RKO (cell line): ENCODE measurements at regions not wholly inside any gene's neighbourhood (a gene's known extent, or its start where the extent isn't known, plus 50 kb on each side); places are given as distances from the start of the nearest gene placed in this dataset.
"Not testable (repeated sequence)": the region's sequence is repeated elsewhere in the genome, so short reads cannot be mapped to it uniquely, and the experiment has no call there.

Source experiments
- DNase-seq: peaks from one replicate; pipeline ENCODE4 v3.0.0-alpha.2; 2016; ENCODE audit warnings: low spot score

DNA sequence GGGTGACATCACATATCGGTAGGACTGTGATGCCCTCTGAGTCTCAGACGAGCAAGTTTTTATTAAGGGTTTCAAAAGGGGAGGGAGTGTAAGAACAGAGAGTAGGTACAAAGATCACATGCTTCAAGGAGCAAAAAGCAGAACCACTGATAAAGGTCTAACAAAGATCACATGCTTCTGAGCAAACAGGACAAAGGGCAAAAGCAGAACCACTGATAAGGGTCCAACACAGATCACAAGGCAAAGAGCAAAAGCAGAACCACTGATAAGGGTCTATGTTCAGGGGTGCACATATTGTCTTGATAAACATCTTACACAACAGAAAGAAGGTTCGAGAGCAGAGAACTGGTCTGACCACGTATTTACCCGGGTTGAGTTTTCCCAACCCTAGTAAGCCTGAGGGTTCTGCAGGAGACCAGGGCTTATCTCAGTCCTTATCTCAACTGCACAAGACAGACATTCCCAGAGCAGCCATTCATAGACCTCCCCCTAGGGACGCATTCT is 604.2 kb upstream of the GYPC start:
- DNase-seq, result not testable (repeated sequence)

DNA sequence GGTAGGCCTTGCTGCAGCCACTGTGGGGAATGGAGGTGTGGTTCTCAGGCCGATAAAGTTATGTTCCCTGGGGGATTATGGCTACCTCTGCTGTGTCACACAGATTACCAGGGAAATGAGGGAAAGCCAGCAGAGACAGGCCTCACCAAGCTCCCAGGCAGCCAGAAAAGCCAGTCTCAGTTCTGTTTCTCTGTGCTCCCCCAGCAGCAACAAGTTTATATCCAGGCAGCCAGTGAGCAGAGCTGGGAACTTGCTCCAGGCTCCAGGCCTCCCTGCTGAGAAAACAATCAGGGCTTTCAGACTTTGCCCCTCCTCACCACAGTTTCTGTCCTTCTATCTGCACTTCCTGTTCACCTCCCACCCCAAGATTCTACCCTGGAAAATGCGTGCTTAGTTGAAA is 596.6 kb upstream of the GYPC start:
- no peak for DNase-seq

DNA sequence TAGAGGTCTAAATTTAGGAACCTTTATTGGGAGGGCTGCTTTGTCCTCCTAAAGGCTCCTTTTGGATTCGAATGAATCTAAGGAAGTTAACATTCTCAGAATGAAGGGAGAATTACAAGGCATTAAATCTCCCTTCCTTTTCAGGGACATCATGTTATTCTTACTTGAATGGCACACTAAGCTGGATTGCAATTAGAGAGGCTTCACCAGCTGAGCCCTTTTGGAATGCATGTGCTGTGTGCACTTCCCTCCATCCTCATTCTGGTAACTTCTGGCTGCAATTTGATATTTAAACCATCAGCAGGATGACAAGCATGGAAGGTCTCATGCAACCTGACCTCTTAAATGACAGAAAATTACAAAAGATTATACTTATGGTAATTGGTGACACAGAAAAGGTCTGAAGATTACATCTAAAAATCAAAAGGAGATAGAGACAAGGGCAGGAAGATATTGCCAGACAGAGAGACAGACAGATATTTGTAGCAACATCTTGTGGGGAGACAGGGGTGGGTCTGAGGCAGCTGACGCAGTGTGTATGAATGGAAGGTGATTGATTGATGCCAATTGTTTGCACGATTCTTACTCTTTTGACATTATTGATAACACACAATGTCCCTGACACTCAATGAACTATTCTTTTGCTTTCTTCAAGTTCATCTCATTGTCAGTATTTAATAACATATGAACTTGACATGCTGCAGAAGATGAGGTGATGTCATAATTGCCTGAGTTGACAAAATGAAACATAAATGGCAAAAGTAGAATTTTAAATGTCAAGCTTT is 570.8 kb upstream of the GYPC start:
- no peak for DNase-seq

DNA sequence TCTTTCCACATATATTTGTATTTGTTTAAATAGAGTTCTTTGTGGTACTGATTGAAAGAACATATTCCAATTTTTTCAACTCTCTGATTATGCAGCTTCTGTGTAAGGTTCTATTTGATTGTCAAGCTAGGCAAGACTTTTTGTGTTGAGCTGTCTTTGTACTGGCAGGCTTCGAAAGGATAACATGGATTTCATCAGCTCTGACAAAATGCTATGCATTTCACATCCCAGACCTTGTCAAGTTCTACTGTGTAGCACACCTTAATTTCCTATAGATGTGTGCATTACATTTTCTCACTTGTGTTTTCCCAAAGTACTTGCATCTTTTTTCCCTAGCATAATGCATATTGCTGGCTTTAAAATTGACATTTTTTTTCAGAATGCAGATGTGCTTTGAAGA is 555.0 kb upstream of the GYPC start:
- DNase-seq, result no peak

DNA sequence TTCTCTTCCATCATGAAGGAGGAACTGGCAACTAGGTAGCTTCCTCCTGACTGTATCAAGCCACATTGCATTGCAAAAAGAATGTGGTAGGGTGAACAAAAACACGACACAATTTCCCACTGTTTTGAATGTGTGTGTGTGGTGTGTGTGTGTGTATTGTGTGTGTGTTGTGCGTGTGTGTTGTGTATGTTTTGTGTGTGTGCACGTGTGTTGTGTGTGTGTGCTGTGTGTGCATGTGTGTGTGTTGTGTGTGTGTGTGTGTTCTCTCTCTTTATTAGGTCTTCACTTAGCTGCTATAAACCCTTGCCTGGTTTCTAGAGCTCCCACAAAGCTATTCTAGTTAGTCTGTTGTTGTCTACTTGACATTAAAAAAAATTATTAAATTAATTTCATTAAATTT is 550.0 kb upstream of the GYPC start:
- no peak for DNase-seq

DNA sequence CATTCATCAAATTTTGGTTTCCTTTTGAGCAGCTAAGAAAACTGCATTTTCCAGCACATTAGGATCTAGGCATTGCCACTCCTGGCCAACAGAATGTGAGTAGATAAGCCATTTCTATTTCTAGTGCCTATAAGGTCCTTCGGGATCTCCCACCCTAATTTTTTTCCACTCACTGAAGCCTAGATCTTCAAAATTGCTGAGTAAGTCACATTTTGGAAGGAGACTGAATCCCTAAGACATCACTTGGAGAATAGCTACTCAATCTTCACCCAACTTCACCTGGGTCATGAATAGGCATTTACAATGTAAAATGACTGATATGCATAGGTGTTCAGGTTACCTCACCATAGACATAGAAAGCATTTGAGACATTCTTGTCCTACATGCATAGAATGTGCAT is 548.1 kb upstream of the GYPC start:
- no peak for DNase-seq

DNA sequence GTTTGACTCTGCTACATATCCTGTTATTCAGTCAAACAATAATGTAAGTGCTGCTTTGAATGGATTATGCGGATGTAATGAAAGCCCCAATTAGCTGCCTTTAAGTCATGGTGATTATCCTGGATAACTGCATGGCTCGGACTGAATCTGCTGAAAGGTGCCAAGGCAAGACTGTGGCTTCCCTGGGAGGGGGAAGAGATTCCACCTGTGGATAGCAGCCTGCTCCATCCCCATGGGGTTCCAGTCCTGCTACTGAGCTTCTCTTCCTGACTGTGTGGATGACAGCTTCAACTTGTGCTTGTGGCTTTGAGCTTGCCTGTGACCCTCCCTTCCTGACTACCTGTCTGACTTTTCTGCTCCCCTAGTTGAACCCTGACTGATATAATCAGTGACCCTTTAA is 540.0 kb upstream of the GYPC start:
- DNase-seq, result no peak

DNA sequence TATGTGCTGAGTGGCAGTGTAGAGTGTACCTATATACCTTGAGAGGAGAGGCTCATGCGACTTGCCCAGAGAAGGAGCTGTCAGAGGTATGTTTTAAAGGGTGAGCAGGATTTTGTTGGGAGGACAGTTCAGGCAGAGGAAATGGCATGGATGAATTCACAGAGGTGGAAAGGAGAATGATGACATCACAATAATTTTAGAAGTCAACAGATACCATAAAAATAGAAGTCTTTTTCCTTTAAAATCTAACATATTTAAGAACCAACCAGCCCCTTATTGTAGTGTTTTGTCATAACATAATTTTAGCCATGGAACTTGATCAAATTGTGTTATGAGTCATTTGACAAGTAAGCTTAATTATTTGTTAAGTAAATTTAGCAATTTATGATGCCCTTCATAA is 538.1 kb upstream of the GYPC start:
- DNase-seq, result no peak

DNA sequence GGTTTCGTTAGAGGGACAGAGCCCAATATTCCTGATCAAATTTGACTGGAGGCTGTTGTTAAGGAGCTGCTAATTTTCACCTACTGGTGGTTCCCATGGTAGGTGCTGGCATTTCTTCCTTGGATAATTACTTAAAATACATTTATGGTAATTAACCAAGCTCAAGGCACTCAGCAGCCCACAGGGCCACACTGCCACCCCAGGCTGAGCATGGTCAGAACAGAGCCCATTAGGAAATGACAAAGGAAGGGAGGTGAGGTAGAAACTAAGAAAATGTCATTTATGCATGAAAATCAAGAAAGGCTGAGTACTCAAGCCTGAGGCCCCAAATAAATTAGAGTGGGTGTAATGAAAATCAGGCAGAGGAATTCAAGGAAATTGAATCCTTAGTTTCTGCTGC is 510.2 kb upstream of the GYPC start:
- DNase-seq, result no peak

DNA sequence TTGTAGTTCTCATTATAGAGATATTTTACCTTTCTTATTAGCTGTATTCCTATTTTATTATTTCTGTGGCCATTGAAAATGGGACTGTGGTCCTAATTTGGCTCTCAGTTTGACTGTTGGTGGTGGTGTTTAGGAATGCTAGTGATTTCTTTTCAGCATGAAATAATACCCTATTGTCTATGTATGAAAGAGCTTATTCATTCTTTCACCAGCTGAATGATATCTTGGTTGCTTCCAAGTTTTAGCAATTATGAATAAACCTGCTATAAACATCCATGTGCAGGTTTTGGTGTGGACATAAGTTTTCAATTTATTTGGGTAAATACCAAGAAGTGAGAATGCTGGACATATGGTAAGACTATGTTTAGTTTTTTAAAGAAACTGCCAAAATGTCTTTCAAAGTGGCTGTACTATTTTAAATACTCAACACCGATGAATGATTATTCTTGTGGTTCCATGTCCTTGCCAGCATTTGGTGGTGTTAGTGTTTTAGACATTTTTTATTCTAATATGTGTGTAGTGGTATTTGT is 501.6 kb upstream of the GYPC start:
- no peak for DNase-seq

DNA sequence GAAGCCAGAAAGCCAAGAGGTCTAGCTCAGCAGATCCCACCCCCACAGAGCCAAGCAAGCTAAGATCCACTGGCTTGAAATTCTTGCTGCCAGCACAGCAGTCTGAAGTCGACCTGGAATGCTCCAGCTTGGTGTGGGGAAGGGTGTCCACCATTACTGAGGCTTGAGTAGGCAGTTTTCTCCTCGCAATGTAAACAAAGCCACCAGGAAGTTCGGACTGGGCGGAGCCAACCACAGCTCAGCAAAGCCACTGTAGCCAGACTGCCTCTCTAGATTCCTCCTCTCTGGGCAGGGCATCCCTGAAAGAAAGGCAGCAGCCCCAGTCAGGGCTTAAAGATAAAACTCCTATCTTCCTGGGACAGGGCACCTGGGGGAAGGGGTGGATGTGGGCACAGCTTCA is 495.0 kb upstream of the GYPC start:
- not testable (repeated sequence) for DNase-seq

DNA sequence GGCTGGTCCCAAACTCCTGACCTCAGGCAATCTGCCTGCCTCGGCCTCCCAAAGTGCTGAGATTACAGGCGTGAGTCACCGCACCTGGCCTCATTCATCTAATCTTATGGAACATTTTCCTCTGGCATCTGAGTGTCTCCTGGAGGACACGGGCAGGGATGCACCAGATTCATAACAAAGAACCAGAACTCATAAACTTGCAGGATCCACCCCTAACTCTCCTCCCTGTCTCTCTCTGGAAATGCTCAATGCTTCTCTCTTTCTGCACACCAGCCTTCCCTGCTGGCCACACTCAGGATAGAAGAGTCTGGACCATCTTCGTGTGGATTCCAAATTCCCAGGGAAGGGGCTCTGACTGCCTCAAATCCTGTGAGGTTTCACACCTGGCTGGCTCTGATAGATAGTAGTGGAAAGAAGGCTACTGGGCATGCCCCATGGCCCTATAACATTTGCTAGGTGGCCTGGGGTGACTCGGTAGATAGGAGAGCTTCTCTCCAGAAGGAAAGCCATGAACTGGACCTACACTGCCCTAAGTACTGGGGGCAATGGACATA is 483.2 kb upstream of the GYPC start:
- DNase-seq, result no peak

DNA sequence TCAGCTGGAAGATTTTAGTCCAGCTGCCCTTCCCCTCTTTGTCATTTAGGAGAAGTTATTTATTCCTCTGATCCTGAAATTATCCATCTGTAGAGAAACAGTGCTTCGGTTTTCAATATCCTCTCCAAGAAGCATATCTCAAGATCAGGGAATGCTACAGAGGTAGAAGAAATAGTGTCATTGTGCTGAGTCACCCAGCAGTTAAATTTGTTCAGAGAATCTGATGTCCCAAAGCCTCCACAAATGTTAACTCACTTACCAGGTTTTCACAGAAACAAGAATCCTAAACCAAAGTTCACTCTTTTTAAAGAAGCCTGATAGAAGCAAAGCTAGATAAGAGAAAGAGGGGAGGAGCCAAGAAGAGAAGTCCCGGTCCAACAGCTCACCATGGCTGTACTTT is 480.7 kb upstream of the GYPC start:
- DNase-seq, result no peak

DNA sequence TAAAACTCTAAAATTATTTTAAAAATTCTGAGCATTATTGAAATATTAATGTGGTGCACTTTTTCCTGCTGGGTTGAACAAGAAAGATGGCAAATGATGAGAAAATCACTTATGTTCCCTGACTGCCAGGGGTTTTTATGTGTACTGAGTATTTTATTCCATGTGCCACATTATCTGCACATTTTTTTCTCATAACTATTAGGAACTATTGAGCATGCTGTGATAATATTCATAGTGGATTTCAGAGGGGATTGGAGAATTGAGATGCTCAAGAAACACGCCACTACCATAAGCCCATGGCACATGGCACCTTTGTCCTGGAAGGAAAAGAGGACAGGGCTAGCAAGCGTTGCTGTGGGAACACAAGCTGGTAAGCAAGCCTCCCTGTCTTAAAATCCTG is 478.5 kb upstream of the GYPC start:
- DNase-seq, result no peak

DNA sequence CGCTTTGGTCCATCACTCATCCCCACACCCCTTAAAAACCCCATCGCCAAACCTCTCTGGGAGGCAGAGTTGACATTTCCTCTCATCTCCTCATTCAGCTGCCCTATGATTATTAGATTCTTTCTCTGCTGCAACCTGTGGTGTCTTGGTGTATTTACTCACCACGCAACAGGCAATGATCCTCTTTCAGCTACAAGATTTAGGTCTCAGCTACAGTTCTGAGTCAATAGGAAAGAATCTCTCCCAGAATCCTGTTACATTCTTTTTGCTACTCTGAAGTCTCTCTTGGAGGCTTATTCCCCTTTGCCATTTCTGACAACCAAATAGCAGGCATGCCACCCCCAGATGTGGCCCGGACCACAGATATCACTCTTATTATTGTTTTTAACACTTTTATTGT is 468.3 kb upstream of the GYPC start:
- no peak for DNase-seq

DNA sequence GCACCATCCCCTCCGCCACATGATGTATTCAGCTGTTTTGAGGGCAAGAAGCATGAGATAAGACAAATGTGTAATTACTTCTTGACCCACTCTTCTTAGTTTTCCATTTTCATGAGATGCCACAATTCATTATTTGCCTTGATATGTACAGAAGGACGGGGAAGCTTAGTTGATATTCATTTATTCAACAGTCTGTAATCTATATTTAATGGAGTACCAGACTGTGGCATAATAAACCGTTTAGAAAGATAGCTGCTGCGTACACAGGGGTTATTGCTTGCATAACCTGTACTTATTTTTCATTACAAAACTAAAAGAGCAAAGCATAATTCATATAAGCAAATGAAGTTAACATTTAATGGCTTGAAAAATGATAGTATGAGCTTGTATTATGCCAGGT is 466.4 kb upstream of the GYPC start:
- no peak for DNase-seq

DNA sequence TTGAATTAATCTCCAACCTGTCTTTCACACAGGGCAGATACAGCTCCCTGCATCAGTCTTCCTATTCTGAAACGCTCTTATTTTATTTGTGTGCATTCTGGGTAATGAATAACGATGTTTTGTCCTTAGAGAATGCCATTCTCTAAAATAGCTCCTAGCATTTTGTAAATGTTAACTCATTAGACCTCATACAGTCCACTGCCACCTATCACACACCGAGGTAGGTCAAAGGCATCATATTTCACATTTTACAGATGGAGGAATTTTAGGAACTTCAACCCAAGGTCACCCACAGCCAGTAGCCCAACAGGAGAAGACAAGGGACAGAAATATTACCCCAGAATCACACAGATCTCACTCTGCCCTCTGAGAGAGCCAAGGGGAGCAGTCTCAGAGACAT is 455.4 kb upstream of the GYPC start:
- DNase-seq, result no peak

DNA sequence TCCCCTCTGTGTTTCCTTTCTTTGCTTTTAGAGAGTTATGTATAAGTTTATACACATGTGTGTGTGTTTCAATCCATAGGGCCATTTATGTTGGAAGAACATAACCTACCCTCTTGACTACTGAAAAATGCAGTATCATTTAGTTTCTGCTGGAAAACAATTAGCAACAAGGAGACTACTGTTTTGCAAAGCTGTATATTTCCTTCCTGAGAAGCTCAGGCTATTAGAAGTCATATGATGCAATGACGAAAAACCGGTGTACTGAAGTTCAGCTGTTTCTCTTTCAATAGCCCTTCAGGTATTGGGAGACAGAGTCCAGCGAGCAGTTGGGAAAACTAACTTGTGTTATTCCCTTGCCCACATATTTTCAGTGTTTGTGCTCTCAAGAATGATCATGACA is 447.7 kb upstream of the GYPC start:
- no peak for DNase-seq

DNA sequence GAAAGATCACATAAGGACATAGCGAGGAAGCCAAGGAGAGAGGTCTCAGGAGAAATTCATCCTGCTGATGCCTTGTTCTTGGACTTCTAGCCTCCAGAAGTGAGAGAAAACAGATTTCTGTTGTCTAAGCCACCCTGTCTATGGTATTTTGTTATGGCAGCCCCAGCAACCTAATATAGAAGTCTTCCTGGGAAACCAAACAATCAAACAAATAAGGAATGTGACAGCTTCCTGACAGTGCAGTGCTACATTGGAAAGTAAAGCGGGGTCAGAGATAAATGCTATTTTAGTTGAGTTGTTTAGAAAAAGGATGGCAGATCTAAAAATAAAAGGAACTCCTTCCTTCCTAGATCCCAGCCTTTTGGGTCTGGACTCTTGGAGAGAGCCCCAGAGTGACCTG is 443.2 kb upstream of the GYPC start:
- no peak for DNase-seq

DNA sequence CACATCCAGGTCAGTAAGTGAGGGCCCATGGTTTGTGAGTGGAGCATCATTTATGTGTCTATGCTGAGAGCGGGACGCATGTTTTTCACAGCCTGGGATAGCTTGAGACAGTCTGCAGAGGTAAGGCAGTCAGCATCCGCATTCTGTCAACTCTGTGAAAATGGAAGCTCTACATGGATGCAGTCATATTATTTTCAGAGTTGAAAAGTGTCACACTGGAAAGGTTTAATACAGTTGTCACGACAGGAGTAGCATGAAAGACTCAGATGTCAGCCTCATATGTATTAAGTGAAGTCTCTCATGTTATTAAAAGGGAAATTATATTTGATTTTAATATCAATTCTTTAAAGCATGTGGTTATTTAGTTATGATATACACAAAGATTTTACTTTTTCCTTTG is 436.9 kb upstream of the GYPC start:
- DNase-seq, result no peak

DNA sequence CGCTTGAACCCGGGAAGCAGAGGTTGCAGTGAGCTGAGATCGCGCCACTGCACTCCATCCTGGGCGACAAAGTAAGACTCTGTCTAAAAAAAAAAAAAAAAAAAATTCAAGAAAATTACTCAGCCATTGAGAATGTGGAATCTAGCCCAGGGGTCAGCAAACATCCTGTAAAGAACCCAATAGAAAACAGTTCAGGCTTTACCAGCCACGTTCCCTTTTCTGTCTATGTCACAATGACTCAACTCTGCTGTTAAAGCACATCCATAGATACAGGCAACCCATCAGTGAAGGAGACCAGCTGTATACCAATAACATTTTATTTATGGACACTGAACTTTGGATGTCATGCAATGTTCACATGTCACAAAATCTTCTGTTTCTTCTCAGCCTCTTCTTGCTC is 435.6 kb upstream of the GYPC start:
- DNase-seq, result no peak

DNA sequence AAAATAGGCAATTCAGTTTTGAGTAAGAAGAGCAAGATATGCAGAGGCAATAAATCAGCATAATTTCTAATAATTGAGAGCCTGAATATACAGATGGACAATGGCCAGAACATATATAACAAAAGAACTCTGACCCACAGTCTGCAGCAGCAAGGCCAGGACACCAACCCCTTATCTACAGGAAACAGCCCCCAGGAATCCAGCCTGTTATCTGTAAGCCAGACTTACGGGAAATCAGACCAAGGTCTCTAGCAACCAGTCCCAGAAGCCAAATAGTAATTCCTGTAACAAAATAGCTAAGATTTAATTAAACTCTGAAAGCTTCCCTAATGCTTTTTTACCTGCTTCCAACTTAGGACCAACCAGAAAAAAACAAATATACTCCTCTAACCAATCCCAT is 434.5 kb upstream of the GYPC start:
- DNase-seq, result no peak

DNA sequence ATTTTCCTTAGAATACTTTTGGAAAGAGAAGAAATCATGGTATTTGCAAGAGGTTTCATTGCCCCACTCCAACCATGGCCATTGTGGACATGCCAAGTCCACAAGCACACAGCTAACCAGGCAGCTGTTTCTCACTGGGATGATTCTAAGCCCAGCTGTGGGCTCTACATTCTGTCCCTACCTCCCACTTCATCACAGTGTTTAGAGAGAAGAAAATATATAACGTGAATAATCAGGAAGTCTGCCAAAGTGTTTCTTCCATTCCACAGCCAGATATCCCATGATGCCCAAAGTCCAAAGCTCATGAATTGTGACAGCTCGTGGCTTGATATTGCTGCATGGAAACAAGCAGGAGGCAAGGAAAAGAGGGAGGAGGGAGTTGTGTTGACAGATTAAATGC is 433.7 kb upstream of the GYPC start:
- DNase-seq, result no peak

DNA sequence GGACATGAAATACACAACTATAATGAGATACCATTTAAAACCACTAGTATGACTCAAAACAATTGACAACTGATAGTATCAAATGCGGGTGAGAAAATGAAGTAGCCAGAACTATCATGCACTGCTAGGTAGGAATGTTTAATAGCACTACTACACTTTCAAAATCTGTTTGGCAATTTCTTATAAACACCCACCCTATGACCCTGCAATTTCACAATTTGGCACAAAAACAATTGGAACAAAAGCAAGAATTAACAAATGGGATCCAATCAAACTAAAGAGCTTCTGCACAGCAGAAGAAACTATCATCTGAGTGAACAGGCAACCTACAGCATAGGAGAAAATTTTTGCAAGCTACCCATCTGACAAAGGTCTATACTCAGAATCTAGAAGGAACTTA is 431.2 kb upstream of the GYPC start:
- no peak for DNase-seq
